Fibroblast of lung (primary cell): ENCODE measurements at regions not wholly inside any gene's neighbourhood (a gene's known extent, or its start where the extent isn't known, plus 50 kb on each side); places are given as distances from the start of the nearest gene placed in this dataset.

Source experiments
- EZH2 ChIP-seq: IDR thresholded peaks from 2 replicates; pipeline ENCODE4 v1.5.1; 2012; ENCODE audit warnings: low read length, control low read depth, mild to moderate bottlenecking; ENCODE audit errors: missing control alignments
- TF ChIP-seq, protein P1 (sequence below), 2 donors: IDR thresholded peaks in 1 of 2; conservative IDR thresholded peaks in 1 of 2; 1 replicate in 1 of 2; 2 replicates in 1 of 2; pipeline ENCODE4 v1.5.1; 2011 to 2012; ENCODE audit warnings: low read length in 2 of 2, control low read depth in 1 of 2, inconsistent platforms in 1 of 2, low read depth in 1 of 2, mild to moderate bottlenecking in 1 of 2

DNA sequence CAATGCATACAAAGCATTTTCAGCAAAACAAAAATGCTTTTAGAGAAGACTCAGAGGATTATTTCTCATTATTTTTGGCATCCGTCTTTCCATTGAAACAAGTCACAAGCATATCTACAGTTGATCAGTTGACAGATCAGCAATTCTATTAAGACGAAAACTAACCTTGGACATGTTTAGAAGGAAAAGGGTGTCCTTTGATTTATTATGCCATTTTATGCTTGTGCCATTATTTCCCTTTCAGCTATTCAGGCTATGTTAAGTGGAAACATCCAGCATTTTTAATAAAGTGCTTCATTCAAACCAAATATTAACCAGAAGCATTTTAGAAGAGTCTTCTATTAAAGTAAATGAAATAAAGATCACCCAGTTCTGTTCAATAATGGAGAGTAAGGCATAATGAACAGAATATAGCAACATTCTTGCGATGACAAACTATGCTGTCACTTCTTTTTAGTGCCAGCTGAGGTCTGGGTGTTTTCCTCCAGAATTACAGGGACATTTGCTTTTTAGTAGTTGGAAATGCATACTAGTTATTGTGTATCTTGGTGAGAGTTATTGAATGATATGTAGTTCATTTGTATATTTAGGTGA is 481.4 kb downstream of the PLA2G4A start:
- TF ChIP-seq, protein P1, sequence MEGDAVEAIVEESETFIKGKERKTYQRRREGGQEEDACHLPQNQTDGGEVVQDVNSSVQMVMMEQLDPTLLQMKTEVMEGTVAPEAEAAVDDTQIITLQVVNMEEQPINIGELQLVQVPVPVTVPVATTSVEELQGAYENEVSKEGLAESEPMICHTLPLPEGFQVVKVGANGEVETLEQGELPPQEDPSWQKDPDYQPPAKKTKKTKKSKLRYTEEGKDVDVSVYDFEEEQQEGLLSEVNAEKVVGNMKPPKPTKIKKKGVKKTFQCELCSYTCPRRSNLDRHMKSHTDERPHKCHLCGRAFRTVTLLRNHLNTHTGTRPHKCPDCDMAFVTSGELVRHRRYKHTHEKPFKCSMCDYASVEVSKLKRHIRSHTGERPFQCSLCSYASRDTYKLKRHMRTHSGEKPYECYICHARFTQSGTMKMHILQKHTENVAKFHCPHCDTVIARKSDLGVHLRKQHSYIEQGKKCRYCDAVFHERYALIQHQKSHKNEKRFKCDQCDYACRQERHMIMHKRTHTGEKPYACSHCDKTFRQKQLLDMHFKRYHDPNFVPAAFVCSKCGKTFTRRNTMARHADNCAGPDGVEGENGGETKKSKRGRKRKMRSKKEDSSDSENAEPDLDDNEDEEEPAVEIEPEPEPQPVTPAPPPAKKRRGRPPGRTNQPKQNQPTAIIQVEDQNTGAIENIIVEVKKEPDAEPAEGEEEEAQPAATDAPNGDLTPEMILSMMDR (conservative IDR thresholded peaks at IDR 0.05 in 1 of 2, IDR thresholded peaks at IDR 0.05 in 1 of 2; ENCODE audit: low read depth in 1 of 2, low read length in 2 of 2) = no peak
- TF ChIP-seq EZH2 = no peak
